COLO829 (cell line): ENCODE measurements at regions not wholly inside any gene's neighbourhood (a gene's known extent, or its start where the extent isn't known, plus 50 kb on each side); places are given as distances from the start of the nearest gene placed in this dataset.
A peak's percentile ranks its signal among the peaks of the same experiment; 100 is the strongest.

ENCODE experiments used
- DNase-seq: peaks from one replicate; pipeline ENCODE4 v3.0.0; 2012; ENCODE audit warnings: low spot score

DNA sequence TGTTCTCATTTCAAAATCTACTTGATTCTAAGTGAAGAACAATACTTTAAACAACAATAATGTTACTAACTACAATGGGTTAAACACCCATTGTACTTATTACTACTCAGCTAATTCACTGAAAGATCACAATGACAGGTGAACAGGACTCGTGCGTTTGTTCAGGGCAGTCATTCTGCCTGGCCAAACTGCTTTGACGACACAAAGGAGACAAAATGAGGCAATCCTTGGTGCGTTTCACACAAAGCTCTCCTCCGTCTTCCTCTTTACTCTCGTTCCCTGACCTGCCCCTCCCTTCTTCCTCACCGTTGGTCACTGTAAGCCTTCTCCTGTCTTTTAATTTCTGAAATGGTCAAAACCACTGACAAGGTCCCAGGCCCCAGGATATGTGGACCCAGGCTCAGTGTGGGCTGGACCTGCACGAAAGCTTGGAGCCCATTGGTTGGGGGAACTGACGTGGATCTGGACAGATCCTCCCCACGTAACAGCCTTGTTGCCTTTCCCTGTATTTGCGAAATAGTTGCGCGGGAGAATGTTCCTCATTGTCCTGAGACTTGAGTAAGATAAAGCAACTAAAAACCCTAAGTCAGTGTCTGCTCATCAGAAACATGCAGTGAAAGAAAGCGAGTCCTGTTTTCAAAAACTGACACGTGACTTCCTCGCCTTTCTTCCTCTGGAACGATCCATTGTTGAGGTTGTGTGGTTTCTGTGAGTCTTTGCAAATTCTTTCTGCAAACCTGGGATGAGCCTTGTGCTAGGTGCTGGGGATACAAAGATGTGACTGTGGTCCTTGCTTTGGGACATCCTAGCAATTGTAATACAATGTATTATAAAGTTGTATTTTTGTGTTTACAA is 147.1 kb upstream of the RGMA start:
- DNase-seq, result peak; percentile 13

DNA sequence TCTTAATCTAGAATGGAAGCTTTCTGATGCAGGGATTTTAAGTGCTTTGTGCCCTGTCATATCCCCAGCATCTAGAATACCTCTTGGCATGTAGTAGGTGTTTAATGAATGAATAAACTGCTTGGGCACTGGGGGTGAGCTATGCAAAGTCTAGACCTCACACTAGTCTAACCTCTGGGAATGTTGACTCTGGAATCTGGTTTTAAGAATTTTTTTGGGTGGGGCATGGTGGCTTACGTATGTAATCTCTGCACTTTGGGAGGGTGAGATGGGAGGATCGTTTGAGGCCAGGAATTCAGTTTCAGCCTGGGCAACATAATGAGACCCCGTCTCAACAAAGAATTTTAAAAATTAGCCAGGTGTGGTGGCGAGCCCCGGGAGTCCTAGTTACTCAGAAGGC is 146.3 kb upstream of the RGMA start:
- DNase-seq, result no peak

DNA sequence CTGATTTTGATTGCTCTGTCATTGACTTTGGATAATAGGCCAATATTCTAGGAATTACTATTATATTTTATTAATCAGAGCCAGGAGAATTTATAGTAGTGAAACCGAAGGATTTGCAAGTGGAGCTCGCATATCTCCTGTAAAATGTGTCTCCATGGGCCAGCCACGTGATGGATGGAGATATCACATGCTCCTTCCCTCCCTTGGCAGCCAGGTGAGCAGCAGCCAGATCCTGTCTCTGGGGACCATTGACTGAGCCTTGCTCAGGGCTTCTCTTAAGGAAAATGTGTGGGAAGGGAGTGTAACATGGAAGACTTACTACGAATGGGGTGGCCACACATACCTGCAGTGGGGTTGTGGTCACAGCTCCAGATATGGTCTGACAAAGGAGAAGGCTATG is 144.7 kb upstream of the RGMA start:
- DNase-seq, result no peak

DNA sequence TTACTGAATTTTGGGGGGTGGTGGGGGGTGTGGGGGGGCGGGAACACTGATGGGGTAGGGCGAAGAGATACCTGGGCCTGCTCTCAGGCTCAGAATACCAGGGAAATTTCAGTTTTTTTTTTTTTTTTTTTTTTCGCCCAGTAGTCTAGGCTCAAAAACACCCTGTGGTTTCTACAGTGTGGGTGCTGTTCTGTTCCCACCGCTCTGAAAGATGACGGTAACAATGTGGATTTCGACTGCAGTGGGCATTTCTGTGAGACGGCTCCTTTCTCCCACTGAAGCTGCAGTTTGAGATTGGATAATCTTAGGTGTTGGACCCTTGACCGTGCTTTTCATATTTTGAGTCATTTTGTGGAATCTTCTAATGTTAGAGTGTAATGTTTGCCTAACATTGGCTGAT is 143.8 kb upstream of the RGMA start:
- no peak for DNase-seq

DNA sequence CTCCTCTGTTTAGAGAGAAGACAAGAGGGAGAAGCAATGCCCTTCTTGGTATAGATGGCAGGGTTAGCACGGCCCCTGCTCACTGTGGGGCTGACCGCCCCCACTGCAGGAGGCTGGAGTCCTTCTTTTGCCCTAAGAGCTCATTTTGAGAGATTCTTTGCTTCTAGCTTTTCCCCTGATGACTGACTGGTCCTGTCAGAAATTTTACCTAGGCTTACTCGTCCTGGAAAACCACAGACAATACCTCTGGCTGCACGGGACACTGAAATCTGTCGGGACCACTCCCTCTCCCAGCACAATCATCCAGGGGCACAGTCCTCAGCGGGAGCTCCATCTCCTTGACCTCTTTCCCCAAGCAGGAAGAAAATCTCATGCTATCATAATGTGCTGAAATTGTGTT is 143.0 kb upstream of the RGMA start:
- DNase-seq, result no peak

DNA sequence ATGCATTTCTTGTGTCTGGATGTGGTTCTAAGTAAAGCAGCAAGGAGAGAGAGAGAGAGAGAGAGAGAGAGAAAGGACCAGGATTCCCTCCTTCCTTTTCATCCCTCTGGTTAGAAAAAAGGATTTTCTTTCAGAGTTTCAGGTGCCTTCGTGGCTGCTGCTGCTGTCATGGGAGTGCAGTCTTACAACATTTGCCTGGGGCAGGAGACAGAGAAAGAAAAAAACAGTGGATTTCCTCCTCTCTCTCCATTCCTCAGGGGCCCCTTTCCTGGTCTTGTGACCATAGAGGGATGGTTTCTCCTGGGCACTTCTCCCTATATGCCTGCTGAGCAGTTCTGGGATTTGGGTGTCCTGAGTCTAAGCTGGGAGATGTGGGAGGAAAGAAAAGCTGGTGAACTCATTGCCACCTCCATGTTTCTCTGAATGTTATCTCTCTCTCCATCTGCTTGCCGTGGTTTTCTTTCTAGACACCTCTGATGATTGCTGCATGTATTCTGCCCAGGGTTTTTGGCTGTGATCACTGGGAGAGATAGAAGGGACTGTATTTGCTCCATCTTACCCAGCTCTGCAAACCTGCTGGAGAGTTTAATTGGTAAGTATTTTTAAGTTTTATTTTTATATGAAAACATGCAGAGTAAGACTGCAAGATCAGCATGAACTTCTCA is 142.4 kb upstream of the RGMA start:
- no peak for DNase-seq

DNA sequence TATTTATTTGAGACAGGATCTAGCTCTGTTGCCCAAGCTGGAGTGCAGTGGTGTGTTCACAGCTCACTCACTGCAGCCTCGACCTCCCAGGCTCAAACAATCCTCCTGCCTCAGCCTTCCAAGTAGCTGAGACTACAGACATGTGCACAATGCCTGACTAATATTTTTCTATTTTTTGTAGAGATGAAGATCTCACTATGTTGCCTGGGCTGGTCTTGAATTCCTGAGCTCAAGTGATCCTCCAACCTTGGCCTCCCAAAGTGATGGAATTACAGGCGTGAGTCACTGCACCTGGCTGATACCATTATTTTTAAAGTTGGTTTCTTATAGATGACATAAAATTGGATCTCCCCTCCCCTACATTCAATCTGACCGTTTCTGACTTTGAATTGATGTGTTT is 139.5 kb upstream of the RGMA start:
- DNase-seq, result no peak

DNA sequence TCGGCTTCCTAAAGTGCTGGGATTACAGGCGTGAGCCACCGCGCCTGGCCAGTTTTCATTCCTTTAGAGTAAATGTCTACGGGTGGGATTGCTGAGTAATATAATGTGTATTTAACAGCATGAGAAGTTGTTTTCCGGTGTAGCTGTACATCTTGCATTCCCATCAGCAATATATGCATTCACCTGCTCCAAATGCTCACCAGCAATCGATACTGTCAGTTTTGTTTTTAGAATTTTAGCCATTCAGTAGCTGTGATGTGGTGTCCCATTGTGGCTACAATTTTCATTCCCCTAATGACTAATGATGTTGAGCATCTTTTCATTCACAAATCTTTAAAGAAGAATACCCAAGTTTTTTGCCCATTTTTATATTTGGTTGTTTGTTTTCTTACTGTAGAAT is 134.8 kb upstream of the RGMA start:
- no peak for DNase-seq

DNA sequence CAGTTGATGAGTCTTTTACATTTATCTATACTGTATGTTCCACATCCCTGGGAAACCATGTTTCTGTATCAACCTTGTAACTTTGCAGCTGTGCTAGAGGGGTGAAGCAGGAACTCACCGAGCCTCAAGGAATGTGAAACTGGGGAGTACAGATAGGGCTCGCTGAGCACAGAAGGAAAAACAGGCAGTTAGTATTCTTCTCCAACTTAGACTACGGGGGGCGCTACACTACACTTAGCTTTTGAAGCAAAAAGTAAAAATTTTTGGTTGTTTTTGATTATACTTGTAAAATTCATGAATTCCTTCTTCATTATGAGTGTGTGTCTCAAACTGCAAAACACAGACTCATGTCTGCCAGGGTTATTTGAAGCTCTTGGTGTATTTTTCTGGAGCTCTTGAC is 132.7 kb upstream of the RGMA start:
- DNase-seq, result no peak

DNA sequence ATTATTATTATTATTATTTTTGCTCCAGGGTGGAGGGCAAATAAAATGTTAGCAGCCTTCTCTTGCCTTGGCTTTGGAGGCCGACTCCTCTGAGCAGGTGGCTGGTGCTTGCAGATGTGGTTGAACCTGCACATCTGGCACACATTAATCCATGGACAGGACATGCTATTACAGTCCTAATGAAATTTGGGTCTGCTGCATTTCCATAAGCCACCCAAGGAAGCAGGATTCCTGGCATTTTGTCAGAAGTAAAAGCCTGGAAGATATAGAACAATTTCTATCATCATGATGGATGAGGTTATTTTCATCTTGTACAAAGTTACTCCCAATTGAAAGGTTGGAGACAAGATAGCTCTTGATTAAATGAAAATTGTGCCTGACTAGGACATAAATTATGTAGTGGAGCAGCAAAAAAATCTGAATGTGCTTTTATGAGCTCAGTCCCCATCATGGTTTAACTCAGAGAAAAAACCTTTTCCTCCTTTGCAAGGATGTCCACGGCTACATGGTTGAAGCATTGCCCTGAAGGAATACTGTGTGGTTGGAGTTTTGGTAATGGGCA is 130.9 kb upstream of the RGMA start:
- DNase-seq, result no peak

DNA sequence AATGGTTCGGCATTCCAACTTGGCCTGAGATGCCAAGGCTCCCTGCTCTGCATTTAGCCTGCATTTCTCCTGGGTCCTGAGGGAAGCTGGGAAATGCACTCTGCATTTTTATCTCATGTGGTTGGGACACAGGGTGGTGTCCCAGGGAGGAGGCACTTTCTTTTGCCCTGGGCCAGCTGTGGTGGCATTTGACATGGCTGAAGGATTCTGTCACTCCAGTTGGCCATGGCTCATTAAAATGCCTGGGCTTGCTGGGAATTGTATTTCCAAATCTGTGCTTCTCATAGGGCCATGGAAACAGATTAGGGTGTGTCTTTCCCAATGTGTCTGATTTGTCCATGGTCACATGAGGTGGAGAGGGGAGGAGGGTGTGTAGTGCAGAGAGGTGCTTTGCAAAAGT is 128.3 kb upstream of the RGMA start:
- no peak for DNase-seq

DNA sequence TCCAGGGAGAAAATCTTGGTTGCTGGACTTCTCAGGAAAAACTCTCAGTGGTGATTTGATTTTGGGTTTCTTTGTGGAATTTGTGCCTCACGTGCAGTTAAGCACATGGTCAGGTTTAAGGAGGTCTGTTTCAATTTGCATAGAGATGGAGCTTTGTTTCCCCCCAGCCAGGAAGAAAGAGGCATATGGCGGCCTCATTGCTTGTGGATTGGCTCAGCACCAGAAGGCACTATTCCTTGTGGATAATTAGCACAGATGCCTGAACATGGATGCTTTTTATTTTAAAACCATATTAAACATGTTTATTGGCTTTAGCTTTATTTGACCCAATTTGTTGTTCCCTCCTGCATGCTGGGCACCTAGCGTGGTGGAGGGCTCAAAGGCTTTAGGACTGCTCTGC is 125.1 kb upstream of the RGMA start:
- DNase-seq, result no peak

DNA sequence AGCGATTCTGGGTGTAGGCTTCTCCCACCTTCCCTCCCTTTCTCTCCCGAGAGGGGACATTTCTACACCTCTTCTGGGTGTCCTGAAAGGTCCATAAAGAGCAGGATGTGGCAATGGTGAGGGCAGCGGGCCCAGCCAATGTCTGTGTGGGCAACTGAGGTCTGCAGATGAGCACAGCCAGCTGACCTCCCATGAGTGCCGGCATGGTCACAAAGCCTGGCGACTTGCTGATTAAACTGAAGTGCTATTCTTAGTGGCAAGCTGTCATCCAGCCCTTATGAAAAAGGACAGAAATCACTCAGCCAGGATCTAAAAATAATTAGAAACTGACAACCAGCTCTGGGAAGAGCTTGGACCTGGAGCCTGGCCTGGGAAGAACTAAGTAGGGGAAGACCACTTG is 124.3 kb upstream of the RGMA start:
- DNase-seq, result no peak

DNA sequence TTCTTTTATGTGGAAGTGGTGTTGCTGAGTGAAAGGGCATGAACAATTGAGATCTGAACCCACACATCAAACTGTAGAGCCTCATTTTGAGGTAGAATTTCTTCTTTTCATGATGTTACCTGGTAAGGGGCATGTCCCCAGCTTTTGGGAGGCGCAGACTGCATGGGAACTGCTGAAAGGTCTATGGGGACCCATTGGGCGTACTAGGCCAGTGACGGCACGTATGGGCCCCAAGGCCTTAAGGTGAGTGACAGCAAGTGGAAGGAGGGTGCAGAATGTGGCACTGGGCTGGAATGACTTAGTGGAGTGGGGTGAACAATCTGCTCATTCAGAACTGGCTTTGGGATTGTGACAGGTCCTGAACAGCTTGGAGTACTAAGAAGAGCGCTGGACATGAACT is 123.6 kb upstream of the RGMA start:
- DNase-seq, result no peak

DNA sequence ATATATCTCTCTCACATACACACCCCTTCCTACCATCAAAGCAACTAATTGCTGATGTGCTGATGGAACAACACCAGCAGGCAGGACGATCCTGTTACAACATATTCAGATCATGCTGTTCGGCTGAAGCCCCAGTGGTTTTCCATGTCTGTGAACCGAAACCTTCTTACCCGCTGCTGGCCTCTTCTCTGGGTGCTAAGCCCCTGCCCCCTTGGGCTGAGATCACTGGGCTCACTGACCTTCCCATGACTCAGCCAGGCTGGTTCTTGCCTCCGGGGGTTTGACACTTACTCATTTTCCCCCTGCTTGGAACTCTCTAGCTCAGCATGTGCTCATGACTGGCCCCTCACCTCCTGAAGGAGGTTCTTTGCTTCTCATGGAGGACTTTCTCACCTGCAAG is 122.0 kb upstream of the RGMA start:
- no peak for DNase-seq

DNA sequence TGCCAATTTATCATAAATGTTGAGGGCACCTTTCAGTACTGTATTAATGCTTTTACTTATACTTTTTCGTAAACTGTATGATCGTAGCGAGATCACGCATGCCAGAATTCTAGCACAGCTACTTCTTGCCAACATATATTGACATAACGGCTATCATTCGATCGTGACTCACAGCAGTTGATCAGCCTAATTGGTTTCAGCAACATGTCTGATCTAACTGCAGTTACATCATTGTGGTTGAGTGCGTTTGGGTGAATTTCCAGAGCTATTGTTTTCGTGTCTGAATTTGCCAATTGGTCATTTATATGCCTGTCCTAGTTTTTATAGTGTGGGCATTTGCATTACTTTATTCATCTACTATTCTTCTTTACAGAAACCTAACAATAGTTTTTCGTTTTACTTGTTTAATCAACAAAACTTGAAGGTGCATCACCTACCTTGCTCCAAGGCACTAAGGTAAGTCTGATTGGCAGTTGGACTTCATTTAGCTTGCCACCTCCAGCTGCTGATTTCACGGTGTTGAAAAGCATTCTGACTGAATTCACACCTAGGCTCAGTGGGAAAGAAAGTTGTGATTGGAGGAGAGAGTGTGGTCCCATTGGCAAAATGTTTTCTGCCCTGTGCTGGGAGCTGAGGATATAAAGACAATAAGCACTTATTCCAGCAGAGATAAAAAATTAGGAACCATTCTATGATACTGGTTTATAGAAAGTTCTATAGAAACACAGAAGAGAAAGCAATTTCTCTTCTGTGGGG is 120.9 kb upstream of the RGMA start:
- DNase-seq, result no peak

DNA sequence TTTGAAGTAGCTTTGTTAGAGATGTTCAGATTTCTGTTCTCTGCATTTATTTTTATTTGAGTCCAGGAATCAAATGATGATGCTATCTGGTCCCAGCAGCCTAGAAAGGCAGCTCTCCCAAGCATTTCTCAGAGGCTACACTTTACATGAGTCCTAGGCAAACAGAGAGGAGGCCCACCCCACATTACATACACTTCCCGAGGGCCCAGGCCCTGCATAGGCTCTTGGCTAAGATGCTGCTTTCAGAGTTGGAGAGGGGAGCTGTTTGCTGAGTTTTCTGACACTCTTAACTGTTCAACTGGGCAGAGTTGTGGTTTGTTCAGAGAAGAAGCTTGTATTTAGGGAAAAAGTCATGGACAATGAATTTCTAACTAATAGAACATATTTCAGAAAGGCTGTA is 117.9 kb upstream of the RGMA start:
- DNase-seq, result no peak

DNA sequence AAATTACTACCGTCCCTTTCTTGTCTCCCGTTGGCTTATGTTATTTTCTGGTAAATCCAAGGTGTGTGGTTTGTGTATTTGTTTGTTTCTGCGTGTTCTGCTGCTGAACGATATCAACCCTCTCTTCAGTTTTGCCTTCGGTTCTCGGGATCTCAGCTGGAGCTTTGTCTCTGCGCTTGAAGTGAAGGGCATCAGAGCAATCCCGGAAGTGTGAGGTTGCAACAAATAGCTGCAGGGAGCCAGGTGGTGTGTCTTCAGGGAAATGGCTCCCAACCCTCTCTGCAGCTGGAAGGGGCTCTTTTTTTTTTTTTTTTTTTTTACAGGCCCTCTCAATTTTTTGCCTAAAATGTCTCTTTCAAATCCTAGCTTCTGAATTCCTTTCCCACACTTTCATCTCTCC is 116.4 kb upstream of the RGMA start:
- no peak for DNase-seq

DNA sequence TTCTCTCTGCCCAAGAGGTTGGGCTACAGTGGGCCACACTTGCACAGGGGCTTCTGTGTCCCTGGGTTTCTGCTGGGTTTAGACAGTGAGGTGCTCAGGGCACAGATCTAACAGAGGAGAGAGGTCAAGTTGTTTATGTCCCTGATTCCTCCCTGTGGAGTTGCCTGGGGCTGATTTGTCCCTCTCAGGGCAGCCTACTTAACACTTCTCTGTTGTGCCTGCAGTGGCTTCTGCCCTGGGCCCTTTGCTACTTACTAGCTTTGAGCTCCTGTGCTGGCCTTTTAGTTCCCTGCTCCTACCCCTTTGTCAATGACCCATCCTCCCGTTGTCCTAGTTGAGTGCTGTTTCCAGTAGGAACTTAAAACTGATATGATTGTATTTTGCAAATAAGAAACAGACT is 114.0 kb upstream of the RGMA start:
- DNase-seq, result no peak

DNA sequence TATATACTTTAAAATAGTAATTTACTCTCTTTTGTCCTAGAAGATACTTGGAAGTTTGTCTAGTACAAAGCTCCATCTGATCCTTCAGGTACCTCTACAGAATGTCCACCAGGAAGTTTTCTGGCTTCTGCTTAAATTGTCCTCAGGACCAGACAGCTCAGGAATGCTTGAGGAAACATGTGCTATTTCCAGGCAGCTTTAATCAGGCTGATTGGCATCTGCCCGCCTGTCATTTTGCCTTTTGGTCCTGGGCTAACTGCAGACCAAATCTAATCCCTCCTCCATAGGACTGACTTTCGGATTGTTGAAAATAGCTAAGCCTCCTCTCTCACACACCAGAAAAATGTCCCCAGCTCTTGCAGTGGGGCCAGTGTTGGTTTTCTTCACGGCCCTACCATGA is 113.4 kb upstream of the RGMA start:
- DNase-seq, result no peak

DNA sequence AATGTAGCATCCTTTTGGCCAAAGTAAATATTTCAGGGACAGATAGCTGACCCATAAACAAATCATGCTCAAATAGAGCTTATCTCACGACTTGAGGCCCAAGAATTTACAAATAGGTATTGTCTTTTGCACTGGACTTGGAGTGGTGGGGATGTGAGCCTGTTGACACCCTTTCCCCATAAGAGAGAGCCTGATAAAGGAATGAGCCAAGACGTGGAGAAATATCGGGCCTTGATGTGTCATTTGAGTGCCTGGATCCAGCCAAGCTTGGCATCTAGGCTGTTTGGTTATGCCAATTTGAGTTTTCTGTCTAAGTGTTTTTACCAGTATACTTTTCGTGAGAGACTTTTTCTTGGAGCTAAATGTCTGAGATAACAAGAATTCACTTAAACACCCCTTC is 112.9 kb upstream of the RGMA start:
- DNase-seq, result no peak

DNA sequence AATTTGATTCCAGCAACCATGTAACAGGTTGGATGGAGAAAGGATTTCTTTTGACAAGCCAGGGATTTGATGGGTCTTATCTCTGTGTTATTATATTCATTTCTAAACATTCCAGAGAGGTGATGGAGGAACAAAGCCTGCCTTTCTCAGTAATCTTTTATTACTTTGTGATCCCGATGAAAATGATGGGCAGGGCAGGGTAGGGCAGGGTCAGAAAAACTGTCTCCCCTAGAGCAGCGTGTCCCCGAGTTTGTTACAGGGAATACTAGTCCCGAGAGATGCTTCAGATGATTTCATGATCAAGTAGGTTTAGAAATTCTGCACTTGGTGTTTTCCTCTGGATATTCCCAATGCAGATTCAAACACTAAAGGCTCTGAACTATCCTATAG is 111.8 kb upstream of the RGMA start:
- DNase-seq, result no peak
